Lung (tissue), 11 donors: ENCODE measurements at regions not wholly inside any gene's neighbourhood (a gene's known extent, or its start where the extent isn't known, plus 50 kb on each side); places are given as distances from the start of the nearest gene placed in this dataset.
"Not testable (repeated sequence)": the region's sequence is repeated elsewhere in the genome, so short reads cannot be mapped to it uniquely, and the experiment has no call there.

Experiments
- ATAC-seq: fragments of 200-7000 bp; cut with Tn5 transposase; one replicate; pipeline ENCODE4 v1.9.1; 2020; ENCODE audit warnings: moderate number of reproducible peaks; ENCODE audit not compliant: insufficient read depth, low FRiP score
- DNase-seq, 3 donors: peaks; one replicate each; pipeline ENCODE4 v3.0.0-alpha.2; 2013 to 2017
- H3K27ac ChIP-seq, 2 donors: one replicate each; pipeline ENCODE4 v1.5.1; 2013; ENCODE audit warnings: mild to moderate bottlenecking in 2 of 2, moderate library complexity in 2 of 2, control low read depth in 1 of 2, inconsistent platforms in 1 of 2, low read depth in 1 of 2, low read length in 1 of 2
- H3K27me3 ChIP-seq, 3 donors: one replicate each; pipeline ENCODE4 v1.5.1; 2013; ENCODE audit warnings: low read length in 2 of 3; ENCODE audit not compliant: control insufficient read depth in 3 of 3, insufficient read depth in 3 of 3
- H3K36me3 ChIP-seq, 4 donors: one replicate each; pipeline ENCODE4 v1.5.1; 2013; ENCODE audit warnings: low read length in 4 of 4, mild to moderate bottlenecking in 1 of 4, moderate library complexity in 1 of 4; ENCODE audit not compliant: control insufficient read depth in 4 of 4, insufficient read depth in 4 of 4
- H3K4me1 ChIP-seq, 5 donors: one replicate each; pipeline ENCODE4 v1.5.1; 2013; ENCODE audit warnings: low read length in 5 of 5, mild to moderate bottlenecking in 2 of 5, moderate library complexity in 1 of 5; ENCODE audit not compliant: control insufficient read depth in 5 of 5, insufficient read depth in 5 of 5
- H3K4me3 ChIP-seq: one replicate; pipeline ENCODE4 v1.5.1; 2013; ENCODE audit warnings: mild to moderate bottlenecking, control low read depth, moderate library complexity
- H3K9ac ChIP-seq, 2 donors: one replicate each; pipeline ENCODE4 v1.5.1; 2013; ENCODE audit warnings: low read length in 2 of 2, control low read depth in 1 of 2; ENCODE audit not compliant: insufficient read depth in 1 of 2
- H3K9me3 ChIP-seq, 4 donors: one replicate each; pipeline ENCODE4 v1.5.1; 2013; ENCODE audit warnings: low read length in 3 of 4, mild to moderate bottlenecking in 1 of 4, moderate library complexity in 1 of 4; ENCODE audit not compliant: control insufficient read depth in 4 of 4, insufficient read depth in 3 of 4
- WGBS, 2 donors: extraction: QIAGEN DNeasy Blood & Tissue Kit; methylation state at CpG; one replicate each; pipeline ENCODE4 v1.1.7; 2013; 5-methylcytosine and 5-hydroxymethylcytosine counted together
- TF ChIP-seq, protein P1 (sequence below): IDR thresholded peaks from 2 replicates; pipeline ENCODE4 v1.5.1; 2012; ENCODE audit warnings: mild to moderate bottlenecking; ENCODE audit errors: control extremely low read depth, extremely low read depth
- donor health status: control.
- donor health status: control.
- donor health status: Bipolar disorder and iron deficiency.
- donor health status: healthy.
- donor health status: DM: yes; HTN: yes; CAD: no.

DNA sequence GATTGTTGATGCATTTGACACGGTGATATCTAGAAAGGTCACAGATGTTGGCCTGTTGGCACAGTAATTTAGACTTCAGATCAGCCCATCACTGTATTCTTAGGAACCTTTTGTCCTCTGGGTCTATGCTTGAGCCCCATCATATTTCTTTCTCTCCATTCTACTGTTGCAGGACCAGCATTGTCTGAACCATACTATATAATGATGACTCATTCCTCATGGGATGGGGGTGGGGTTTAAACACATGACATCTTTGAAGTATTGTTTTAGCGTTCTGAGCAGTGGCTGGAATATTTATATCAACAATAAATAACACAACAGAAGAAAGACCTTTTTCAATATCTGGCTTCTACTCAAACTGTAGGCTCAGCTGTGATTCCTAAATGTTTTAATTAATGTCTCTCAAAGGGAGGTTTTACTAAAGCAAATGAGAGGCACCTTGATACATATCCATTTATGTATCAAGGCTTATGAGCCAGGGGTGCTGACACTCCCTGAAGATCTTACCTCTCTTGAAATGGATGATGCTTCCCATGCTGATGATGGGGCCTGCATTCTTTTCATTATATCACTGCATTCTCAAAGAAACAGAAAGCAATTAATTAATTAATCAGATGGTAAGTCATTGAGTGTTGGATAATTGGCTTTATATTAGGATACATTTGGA, 379.0 kb upstream of the GOT2 start:
- Histone ChIP-seq H3K4me3 (no peak overlapping the region), H3K36me3 (no peaks in the 10 kb centered on the region), H3K9me3 (no peaks in the 10 kb centered on the region), H3K4me1 (no peaks in the 10 kb centered on the region), H3K27me3 (no peaks in the 10 kb centered on the region), H3K9ac (no peak overlapping the region), H3K27ac (no peak overlapping the region)
- DNase-seq, result no peak
- ATAC-seq, result no peak
- WGBS, 2 donors, result 66 to 83% methylated on average over 2 of the region's 2 CpGs
- TF ChIP-seq, protein P1, sequence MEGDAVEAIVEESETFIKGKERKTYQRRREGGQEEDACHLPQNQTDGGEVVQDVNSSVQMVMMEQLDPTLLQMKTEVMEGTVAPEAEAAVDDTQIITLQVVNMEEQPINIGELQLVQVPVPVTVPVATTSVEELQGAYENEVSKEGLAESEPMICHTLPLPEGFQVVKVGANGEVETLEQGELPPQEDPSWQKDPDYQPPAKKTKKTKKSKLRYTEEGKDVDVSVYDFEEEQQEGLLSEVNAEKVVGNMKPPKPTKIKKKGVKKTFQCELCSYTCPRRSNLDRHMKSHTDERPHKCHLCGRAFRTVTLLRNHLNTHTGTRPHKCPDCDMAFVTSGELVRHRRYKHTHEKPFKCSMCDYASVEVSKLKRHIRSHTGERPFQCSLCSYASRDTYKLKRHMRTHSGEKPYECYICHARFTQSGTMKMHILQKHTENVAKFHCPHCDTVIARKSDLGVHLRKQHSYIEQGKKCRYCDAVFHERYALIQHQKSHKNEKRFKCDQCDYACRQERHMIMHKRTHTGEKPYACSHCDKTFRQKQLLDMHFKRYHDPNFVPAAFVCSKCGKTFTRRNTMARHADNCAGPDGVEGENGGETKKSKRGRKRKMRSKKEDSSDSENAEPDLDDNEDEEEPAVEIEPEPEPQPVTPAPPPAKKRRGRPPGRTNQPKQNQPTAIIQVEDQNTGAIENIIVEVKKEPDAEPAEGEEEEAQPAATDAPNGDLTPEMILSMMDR, result no peak

DNA sequence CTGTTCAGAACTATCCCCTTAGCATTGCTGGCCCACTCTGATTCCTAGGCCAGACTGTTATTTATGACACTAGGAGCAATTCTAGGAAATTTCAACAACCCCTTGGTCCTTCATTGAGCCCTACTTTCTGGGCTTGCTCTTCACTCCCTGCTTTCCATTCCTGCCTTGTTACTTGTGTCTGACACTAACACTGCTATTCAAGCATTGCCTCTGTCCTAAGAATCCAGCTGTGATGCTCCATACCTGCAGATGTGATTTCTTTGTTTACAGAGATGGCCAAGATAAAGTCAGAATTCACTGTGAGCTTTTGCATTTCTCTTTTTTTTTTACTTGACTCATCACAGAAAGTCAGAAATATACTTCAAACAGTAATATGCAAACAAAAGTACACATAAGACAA, 377.2 kb upstream of the GOT2 start:
- no peaks in the 10 kb centered on the region for H3K9me3 ChIP-seq
- H3K27me3 ChIP-seq, result no peaks in the 10 kb centered on the region
- DNase-seq, result no peak
- no peak overlapping the region for H3K9ac ChIP-seq
- TF ChIP-seq, protein P1, result no peak
- H3K4me1 ChIP-seq, result no peaks in the 10 kb centered on the region
- no peaks in the 10 kb centered on the region for H3K36me3 ChIP-seq
- no peak overlapping the region for H3K4me3 ChIP-seq
- no peak for ATAC-seq
- no peak overlapping the region for H3K27ac ChIP-seq

DNA sequence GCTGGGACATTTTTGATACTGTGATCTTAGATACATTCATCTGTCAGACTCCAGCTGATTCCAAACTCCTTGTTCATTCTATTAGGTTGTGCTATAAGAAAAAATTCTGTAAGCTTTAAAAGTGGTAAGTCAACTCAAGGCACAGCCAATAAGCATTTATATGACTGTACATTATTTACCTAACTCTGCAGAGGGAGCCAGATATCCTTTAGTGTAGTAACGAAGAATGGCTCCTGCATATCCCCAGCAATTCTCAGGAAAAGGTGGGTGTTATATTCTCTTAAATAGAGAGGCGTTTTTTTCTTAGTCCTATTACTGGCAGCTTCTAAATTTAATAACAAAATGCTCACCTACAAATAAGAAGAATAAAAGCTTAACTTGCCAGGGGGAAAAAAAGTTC, 374.3 kb upstream of the GOT2 start:
- Histone ChIP-seq H3K27ac (no peak overlapping the region), H3K9me3 (no peaks in the 10 kb centered on the region), H3K36me3 (no peaks in the 10 kb centered on the region), H3K27me3 (no peaks in the 10 kb centered on the region), H3K4me3 (no peak overlapping the region), H3K9ac (no peak overlapping the region), H3K4me1 (no peaks in the 10 kb centered on the region)
- WGBS, 2 donors, result 56 to 77% methylated on average over 2 of the region's 2 CpGs
- no peak for DNase-seq
- ATAC-seq, result no peak
- TF ChIP-seq, protein P1, result no peak

DNA sequence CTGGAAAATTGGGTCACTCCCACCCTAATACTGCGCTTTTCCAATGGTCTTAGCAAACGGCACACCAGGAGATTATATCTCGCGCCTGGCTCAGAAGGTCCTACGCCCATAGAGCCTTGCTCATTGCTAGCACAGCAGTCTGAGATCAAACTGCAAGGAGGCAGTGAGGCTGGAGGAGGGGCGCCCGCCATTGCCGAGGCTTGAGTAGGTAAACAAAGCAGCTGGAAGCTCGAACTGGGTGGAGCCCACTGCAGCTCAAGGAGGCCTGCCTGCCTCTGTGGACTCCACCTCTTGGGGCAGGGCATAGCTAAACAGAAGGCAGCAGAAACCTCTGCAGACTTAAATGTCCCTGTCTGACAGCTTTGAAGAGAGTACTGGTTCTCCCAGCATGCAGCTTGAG, 362.6 kb upstream of the GOT2 start:
- not testable (repeated sequence) for H3K36me3 ChIP-seq, H3K9ac ChIP-seq, ATAC-seq, H3K27me3 ChIP-seq, H3K9me3 ChIP-seq, H3K4me3 ChIP-seq, DNase-seq, H3K4me1 ChIP-seq, H3K27ac ChIP-seq
- WGBS, 2 donors, result 89 to 90% methylated on average over 9 of the region's 9 CpGs
